ENCODE measurements at regions not wholly inside any gene's neighbourhood (a gene's known extent, or its start where the extent isn't known, plus 50 kb on each side); places are given as distances from the start of the nearest gene placed in this dataset.
"Not testable (repeated sequence)": the region's sequence is repeated elsewhere in the genome, so short reads cannot be mapped to it uniquely, and the experiment has no call there.

GRCh38 chr5:105617436-105618215, 2053.1 kb downstream of the EFNA5 start:
- H3K27me3 ChIP-seq (ENCODE audit: low read depth, low read length) = no peaks in the 10 kb centered on the region
- H3K9me3 ChIP-seq (ENCODE audit: insufficient read depth, low read length) = no peaks in the 10 kb centered on the region
- H4K20me1 ChIP-seq (ENCODE audit: insufficient read depth, low read length) = no peaks in the 10 kb centered on the region
- H3K4me2 ChIP-seq (ENCODE audit: low read length) = no peak overlapping the region
- no peak overlapping the region for H3K4me3 ChIP-seq (ENCODE audit: low read length)
- no peak overlapping the region for H3K27ac ChIP-seq (ENCODE audit: low read length)
- H2AFZ ChIP-seq (ENCODE audit: low read depth, low read length) = no peak overlapping the region
- TF ChIP-seq CTCF (IDR thresholded peaks at IDR 0.05; ENCODE audit: low read depth, low read length) (no peak), EZH2phosphoT487 (IDR thresholded peaks at IDR 0.05; ENCODE audit: low read depth) (no peak)
- H3K36me3 ChIP-seq (replicated peaks; ENCODE audit: low read depth, low read length) = no peaks in the 10 kb centered on the region
- no peaks in the 10 kb centered on the region for H3K79me2 ChIP-seq (ENCODE audit: low read length)
- no peak overlapping the region for H3K9ac ChIP-seq (ENCODE audit: low read length)
- H3K4me1 ChIP-seq (ENCODE audit: low read length) = no peaks in the 10 kb centered on the region

- Histone ChIP-seq H3K9me3 (ENCODE audit: insufficient read depth, low read length) (no peaks in the 10 kb centered on the region), H3K4me3 (ENCODE audit: low read length) (no peak overlapping the region), H3K9ac (ENCODE audit: low read length) (no peak overlapping the region), H3K4me1 (ENCODE audit: low read length) (no peaks in the 10 kb centered on the region), H3K27me3 (ENCODE audit: low read depth, low read length) (no peaks in the 10 kb centered on the region), H3K36me3 (replicated peaks; ENCODE audit: low read depth, low read length) (no peaks in the 10 kb centered on the region), H3K79me2 (ENCODE audit: low read length) (no peaks in the 10 kb centered on the region), H3K4me2 (ENCODE audit: low read length) (no peak overlapping the region), H2AFZ (ENCODE audit: low read depth, low read length) (no peak overlapping the region), H4K20me1 (ENCODE audit: insufficient read depth, low read length) (no peaks in the 10 kb centered on the region), H3K27ac (ENCODE audit: low read length) (no peak overlapping the region)
- no peak for TF ChIP-seq EZH2phosphoT487 (IDR thresholded peaks at IDR 0.05; ENCODE audit: low read depth)
- TF ChIP-seq CTCF (IDR thresholded peaks at IDR 0.05; ENCODE audit: low read depth, low read length) = no peak
These were observed 2054.0 kb upstream of the NUDT12 start for GRCh38 chr5:105616599-105616998.

- H3K9me3 ChIP-seq (ENCODE audit: insufficient read depth, low read length); H2AFZ ChIP-seq (ENCODE audit: low read depth, low read length); H3K4me2 ChIP-seq (ENCODE audit: low read length); H3K79me2 ChIP-seq (ENCODE audit: low read length); H3K27me3 ChIP-seq (ENCODE audit: low read depth, low read length); H3K27ac ChIP-seq (ENCODE audit: low read length); H3K4me3 ChIP-seq (ENCODE audit: low read length); H3K36me3 ChIP-seq (replicated peaks; ENCODE audit: low read depth, low read length); H4K20me1 ChIP-seq (ENCODE audit: insufficient read depth, low read length); H3K9ac ChIP-seq (ENCODE audit: low read length); H3K4me1 ChIP-seq (ENCODE audit: low read length): not testable (repeated sequence)
These were observed 2039.8 kb upstream of the NUDT12 start for GRCh38 chr5:105602406-105602805.

GRCh38 chr5:105593011-105593760, 2030.6 kb upstream of the NUDT12 start:
- H3K36me3 ChIP-seq (replicated peaks; ENCODE audit: low read depth, low read length) = no peaks in the 10 kb centered on the region
- H3K27me3 ChIP-seq (ENCODE audit: low read depth, low read length) = no peaks in the 10 kb centered on the region
- H3K27ac ChIP-seq (ENCODE audit: low read length) = no peak overlapping the region
- H3K9ac ChIP-seq (ENCODE audit: low read length) = no peak overlapping the region
- H3K4me1 ChIP-seq (ENCODE audit: low read length) = peaks cover 6% of the 10 kb centered on the region
- H2AFZ ChIP-seq (ENCODE audit: low read depth, low read length) = no peak overlapping the region
- TF ChIP-seq CTCF (IDR thresholded peaks at IDR 0.05; ENCODE audit: low read depth, low read length) (no peak), EZH2phosphoT487 (IDR thresholded peaks at IDR 0.05; ENCODE audit: low read depth) (no peak)
- H3K9me3 ChIP-seq (ENCODE audit: insufficient read depth, low read length) = no peaks in the 10 kb centered on the region
- H4K20me1 ChIP-seq (ENCODE audit: insufficient read depth, low read length) = no peaks in the 10 kb centered on the region
- H3K4me2 ChIP-seq (ENCODE audit: low read length) = no peak overlapping the region
- no peak overlapping the region for H3K4me3 ChIP-seq (ENCODE audit: low read length)
- no peaks in the 10 kb centered on the region for H3K79me2 ChIP-seq (ENCODE audit: low read length)
